ENCODE measurements at regions not wholly inside any gene's neighbourhood (a gene's known extent, or its start where the extent isn't known, plus 50 kb on each side); places are given as distances from the start of the nearest gene placed in this dataset.

DNA sequence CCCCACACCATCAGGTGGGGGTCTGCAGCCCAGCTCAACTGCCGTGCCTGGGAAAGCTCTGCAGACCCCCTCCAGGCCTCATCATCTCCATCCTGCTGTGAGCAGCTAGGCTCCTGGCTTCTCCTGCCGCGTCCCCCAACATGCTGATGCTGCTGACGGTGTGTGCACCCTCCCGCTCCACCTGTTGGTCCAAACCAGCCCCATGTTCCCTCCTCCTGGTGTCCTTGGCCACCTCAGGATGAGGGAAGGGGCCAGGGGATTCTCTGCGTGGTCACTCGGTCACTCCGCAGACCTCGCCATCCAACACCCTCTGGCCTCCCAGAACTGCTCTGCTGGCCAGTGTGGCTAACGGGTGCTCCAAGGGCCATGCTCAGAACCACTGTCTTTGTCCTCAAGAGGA lies 368.6 kb downstream of the FOXL1 start:
- FAIRE-seq (no peak), DNase-seq (ENCODE audit: insufficient read length, low spot score) (no peak)
- TF ChIP-seq, protein P1, sequence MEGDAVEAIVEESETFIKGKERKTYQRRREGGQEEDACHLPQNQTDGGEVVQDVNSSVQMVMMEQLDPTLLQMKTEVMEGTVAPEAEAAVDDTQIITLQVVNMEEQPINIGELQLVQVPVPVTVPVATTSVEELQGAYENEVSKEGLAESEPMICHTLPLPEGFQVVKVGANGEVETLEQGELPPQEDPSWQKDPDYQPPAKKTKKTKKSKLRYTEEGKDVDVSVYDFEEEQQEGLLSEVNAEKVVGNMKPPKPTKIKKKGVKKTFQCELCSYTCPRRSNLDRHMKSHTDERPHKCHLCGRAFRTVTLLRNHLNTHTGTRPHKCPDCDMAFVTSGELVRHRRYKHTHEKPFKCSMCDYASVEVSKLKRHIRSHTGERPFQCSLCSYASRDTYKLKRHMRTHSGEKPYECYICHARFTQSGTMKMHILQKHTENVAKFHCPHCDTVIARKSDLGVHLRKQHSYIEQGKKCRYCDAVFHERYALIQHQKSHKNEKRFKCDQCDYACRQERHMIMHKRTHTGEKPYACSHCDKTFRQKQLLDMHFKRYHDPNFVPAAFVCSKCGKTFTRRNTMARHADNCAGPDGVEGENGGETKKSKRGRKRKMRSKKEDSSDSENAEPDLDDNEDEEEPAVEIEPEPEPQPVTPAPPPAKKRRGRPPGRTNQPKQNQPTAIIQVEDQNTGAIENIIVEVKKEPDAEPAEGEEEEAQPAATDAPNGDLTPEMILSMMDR (IDR thresholded peaks at IDR 0.05; ENCODE audit: insufficient read depth, missing control alignments), result no peak

DNA sequence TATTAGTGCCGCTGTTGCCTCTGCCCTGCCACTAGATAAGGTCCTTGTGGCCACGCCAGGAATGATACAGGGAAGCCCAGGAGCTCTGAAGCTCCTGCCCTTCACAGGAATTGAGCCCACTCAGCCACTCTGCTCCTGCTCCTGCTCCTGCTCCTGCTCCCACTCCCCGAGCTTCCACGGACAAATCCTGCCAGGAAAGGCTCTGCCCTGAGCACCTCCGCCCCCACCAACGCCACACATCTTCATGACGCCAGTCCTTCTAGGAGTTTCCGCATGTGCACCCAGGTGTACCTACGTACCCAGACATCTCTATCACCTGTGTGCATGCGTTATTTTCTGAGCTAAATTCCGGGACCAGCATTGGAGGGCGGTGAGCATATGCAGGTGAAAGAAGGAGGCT lies 369.1 kb downstream of the C16orf95 start:
- no peak for DNase-seq (ENCODE audit: insufficient read length, low spot score)
- TF ChIP-seq, protein P1 (IDR thresholded peaks at IDR 0.05; ENCODE audit: insufficient read depth, missing control alignments), result no peak
- FAIRE-seq, result no peak

- FAIRE-seq, result no peak
- TF ChIP-seq, protein P1 (IDR thresholded peaks at IDR 0.05; ENCODE audit: insufficient read depth, missing control alignments), result no peak
Measured at GRCh38 chr16:86949116-86949515, 368.1 kb downstream of the C16orf95 start.

GRCh38 chr16:86949630-86950029 lies 367.6 kb downstream of the C16orf95 start:
- no peak for FAIRE-seq
- TF ChIP-seq, protein P1 (IDR thresholded peaks at IDR 0.05; ENCODE audit: insufficient read depth, missing control alignments), result no peak
- no peak for DNase-seq (ENCODE audit: insufficient read length, low spot score)

More at GRCh38 chr16:86949116-86949515, 368.1 kb downstream of the C16orf95 start:
- no peak for DNase-seq (ENCODE audit: insufficient read length, low spot score)

GRCh38 chr16:86951041-86951822 lies 366.0 kb downstream of the C16orf95 start:
- TF ChIP-seq, protein P1 (IDR thresholded peaks at IDR 0.05; ENCODE audit: insufficient read depth, missing control alignments), result no peak
- FAIRE-seq, result no peak

GRCh38 chr16:86951831-86952598 lies 365.2 kb downstream of the C16orf95 start:
- TF ChIP-seq, protein P1 (IDR thresholded peaks at IDR 0.05; ENCODE audit: insufficient read depth, missing control alignments), result no peak
- DNase-seq (ENCODE audit: insufficient read length, low spot score) (no peak), FAIRE-seq (no peak)

More at GRCh38 chr16:86951041-86951822, 366.0 kb downstream of the C16orf95 start:
- no peak for DNase-seq (ENCODE audit: insufficient read length, low spot score)

Measured in D721Med (cell line).